ENCODE measurements at regions not wholly inside any gene's neighbourhood (a gene's known extent, or its start where the extent isn't known, plus 50 kb on each side); places are given as distances from the start of the nearest gene placed in this dataset.
"Not testable (repeated sequence)": the region's sequence is repeated elsewhere in the genome, so short reads cannot be mapped to it uniquely, and the experiment has no call there.

GRCh38 chr21:32823296-32823695, 51.7 kb upstream of the PAXBP1 start:
- not testable (repeated sequence) for H3K27me3 ChIP-seq (ENCODE audit: control insufficient read depth, insufficient read depth, low read length); H3K4me3 ChIP-seq (ENCODE audit: low read length); H3K36me3 ChIP-seq (ENCODE audit: control insufficient read depth, low read depth, low read length); H3K9ac ChIP-seq (ENCODE audit: low read length); H3K27ac ChIP-seq (ENCODE audit: low read length); H3K4me1 ChIP-seq (ENCODE audit: control insufficient read depth, low read depth, low read length); H3K9me3 ChIP-seq (ENCODE audit: control insufficient read depth, low read depth, low read length)

GRCh38 chr21:32824950-32825349, 53.4 kb upstream of the PAXBP1 start:
- Histone ChIP-seq H3K27me3 (ENCODE audit: control insufficient read depth, insufficient read depth, low read length) (no peaks in the 10 kb centered on the region), H3K27ac (ENCODE audit: low read length) (no peak overlapping the region), H3K9ac (ENCODE audit: low read length) (no peak overlapping the region), H3K36me3 (ENCODE audit: control insufficient read depth, low read depth, low read length) (no peaks in the 10 kb centered on the region), H3K4me1 (ENCODE audit: control insufficient read depth, low read depth, low read length) (no peaks in the 10 kb centered on the region), H3K9me3 (ENCODE audit: control insufficient read depth, low read depth, low read length) (no peaks in the 10 kb centered on the region), H3K4me3 (ENCODE audit: low read length) (no peak overlapping the region)

DNA sequence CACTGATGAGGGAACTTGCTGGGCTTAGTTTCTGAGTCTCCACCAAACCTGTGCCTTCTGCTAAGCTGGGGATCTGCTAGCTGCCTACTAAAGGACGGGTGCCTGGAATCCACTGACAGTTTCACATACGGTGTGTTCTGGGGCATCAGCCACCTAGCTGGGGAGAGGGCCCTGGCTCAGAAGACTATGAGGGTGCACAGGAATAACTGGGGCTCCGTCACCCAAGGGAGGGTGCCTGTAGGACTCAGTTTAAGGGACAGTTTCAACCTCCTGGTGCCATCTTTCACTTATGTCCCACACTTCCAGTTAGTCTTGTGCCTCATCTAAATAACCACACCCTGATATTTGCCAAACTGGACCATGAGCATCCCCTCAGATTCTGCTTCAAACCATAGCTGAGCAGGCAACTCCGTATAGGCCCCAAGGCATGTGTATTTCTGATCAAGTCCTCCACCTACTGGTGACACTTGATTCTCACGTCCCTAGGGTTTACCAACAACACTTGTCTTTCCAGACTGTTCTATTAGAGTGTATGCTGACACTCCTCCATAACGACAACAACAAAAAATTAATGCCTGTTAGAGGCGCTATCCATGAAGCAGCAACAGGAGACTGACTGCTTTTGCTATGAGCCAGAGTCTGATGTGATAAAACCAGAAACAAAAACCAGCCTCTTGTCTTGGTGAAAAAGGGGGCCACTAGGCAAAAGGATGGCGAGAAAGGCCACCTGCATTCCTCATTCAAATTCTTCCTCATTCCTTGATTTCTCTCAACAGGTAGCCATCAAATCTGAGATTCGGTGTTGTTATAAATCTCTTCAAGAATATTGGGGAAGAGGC, 55.0 kb upstream of the PAXBP1 start:
- Histone ChIP-seq H3K27me3 (ENCODE audit: control insufficient read depth, insufficient read depth, low read length) (no peaks in the 10 kb centered on the region), H3K4me3 (ENCODE audit: low read length) (no peak overlapping the region), H3K27ac (ENCODE audit: low read length) (no peak overlapping the region)

GRCh38 chr21:32828908-32829307, 57.4 kb upstream of the PAXBP1 start:
- no peaks in the 10 kb centered on the region for H3K27me3 ChIP-seq (ENCODE audit: control insufficient read depth, insufficient read depth, low read length)
- H3K9ac ChIP-seq (ENCODE audit: low read length): no peak overlapping the region
- H3K27ac ChIP-seq (ENCODE audit: low read length): no peak overlapping the region
- no peak overlapping the region for H3K4me3 ChIP-seq (ENCODE audit: low read length)
- H3K36me3 ChIP-seq (ENCODE audit: control insufficient read depth, low read depth, low read length): no peaks in the 10 kb centered on the region
- no peaks in the 10 kb centered on the region for H3K4me1 ChIP-seq (ENCODE audit: control insufficient read depth, low read depth, low read length)
- H3K9me3 ChIP-seq (ENCODE audit: control insufficient read depth, low read depth, low read length): no peaks in the 10 kb centered on the region

More for the DNA sequence above, 55.0 kb upstream of the PAXBP1 start:
- Histone ChIP-seq H3K9me3 (ENCODE audit: control insufficient read depth, low read depth, low read length) (no peaks in the 10 kb centered on the region), H3K9ac (ENCODE audit: low read length) (no peak overlapping the region), H3K4me1 (ENCODE audit: control insufficient read depth, low read depth, low read length) (no peaks in the 10 kb centered on the region), H3K36me3 (ENCODE audit: control insufficient read depth, low read depth, low read length) (no peaks in the 10 kb centered on the region)

DNA sequence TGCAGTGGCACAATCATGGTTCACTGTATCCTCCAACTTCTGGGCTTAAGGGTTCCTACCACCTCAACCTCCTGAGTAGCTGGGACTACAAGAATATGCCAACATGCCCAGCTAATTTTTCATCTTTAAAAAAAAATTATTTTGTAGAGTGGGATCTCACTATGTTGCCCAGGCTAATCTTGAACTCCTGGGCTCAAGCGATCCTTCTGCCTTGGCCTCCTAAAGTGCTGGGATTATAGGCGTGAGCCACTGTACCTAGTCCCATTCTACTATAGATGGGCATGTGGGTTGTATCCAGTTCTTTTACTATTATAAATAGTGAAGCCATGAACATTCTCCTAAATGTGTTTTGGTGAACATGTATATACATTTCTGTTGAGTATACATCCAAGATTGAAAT, 57.9 kb upstream of the PAXBP1 start:
- H3K36me3 ChIP-seq (ENCODE audit: control insufficient read depth, low read depth, low read length): no peaks in the 10 kb centered on the region
- no peak overlapping the region for H3K27ac ChIP-seq (ENCODE audit: low read length)
- no peaks in the 10 kb centered on the region for H3K27me3 ChIP-seq (ENCODE audit: control insufficient read depth, insufficient read depth, low read length)
- H3K9ac ChIP-seq (ENCODE audit: low read length): no peak overlapping the region
- no peak overlapping the region for H3K4me3 ChIP-seq (ENCODE audit: low read length)
- H3K4me1 ChIP-seq (ENCODE audit: control insufficient read depth, low read depth, low read length): no peaks in the 10 kb centered on the region
- no peaks in the 10 kb centered on the region for H3K9me3 ChIP-seq (ENCODE audit: control insufficient read depth, low read depth, low read length)

GRCh38 chr21:32831779-32832178, 60.2 kb upstream of the PAXBP1 start:
- not testable (repeated sequence) for H3K9ac ChIP-seq (ENCODE audit: low read length); H3K27ac ChIP-seq (ENCODE audit: low read length); H3K9me3 ChIP-seq (ENCODE audit: control insufficient read depth, low read depth, low read length); H3K4me3 ChIP-seq (ENCODE audit: low read length); H3K4me1 ChIP-seq (ENCODE audit: control insufficient read depth, low read depth, low read length); H3K27me3 ChIP-seq (ENCODE audit: control insufficient read depth, insufficient read depth, low read length); H3K36me3 ChIP-seq (ENCODE audit: control insufficient read depth, low read depth, low read length)

GRCh38 chr21:32834211-32834915, 62.8 kb upstream of the PAXBP1 start:
- no peaks in the 10 kb centered on the region for H3K27me3 ChIP-seq (ENCODE audit: control insufficient read depth, insufficient read depth, low read length)
- H3K9ac ChIP-seq (ENCODE audit: low read length): no peak overlapping the region
- no peaks in the 10 kb centered on the region for H3K36me3 ChIP-seq (ENCODE audit: control insufficient read depth, low read depth, low read length)
- no peaks in the 10 kb centered on the region for H3K9me3 ChIP-seq (ENCODE audit: control insufficient read depth, low read depth, low read length)
- no peak overlapping the region for H3K27ac ChIP-seq (ENCODE audit: low read length)
- H3K4me1 ChIP-seq (ENCODE audit: control insufficient read depth, low read depth, low read length): peaks cover 8% of the 10 kb centered on the region
- H3K4me3 ChIP-seq (ENCODE audit: low read length): no peak overlapping the region

- Histone ChIP-seq H3K27ac (ENCODE audit: low read length) (no peak overlapping the region), H3K27me3 (ENCODE audit: control insufficient read depth, insufficient read depth, low read length) (no peaks in the 10 kb centered on the region), H3K9me3 (ENCODE audit: control insufficient read depth, low read depth, low read length) (no peaks in the 10 kb centered on the region), H3K36me3 (ENCODE audit: control insufficient read depth, low read depth, low read length) (no peaks in the 10 kb centered on the region), H3K4me1 (ENCODE audit: control insufficient read depth, low read depth, low read length) (peaks cover 8% of the 10 kb centered on the region), H3K4me3 (ENCODE audit: low read length) (no peak overlapping the region), H3K9ac (ENCODE audit: low read length) (no peak overlapping the region)
These were observed 63.3 kb upstream of the PAXBP1 start for GRCh38 chr21:32834916-32835235.

DNA sequence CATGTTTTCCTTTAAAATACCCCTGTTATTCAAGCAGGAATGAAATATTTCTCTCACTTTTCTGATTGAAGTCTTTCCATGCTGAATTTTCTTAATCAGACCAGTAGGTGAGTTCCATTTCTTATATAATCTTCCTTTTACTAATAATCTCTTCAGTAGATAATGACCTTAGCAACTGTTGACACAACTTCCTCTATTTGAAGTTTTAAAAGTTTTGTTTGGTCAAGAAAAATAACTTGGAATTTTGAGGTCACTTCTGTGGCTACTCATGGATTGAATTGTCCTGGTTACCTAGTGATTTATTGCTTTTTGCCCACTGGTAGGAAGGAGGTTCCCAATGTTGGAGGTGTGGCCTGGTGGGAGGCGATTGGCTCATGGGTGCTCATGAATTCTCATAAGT, 70.6 kb upstream of the PAXBP1 start:
- no peak overlapping the region for H3K9ac ChIP-seq (ENCODE audit: low read length)
- no peaks in the 10 kb centered on the region for H3K27me3 ChIP-seq (ENCODE audit: control insufficient read depth, insufficient read depth, low read length)
- H3K36me3 ChIP-seq (ENCODE audit: control insufficient read depth, low read depth, low read length): no peaks in the 10 kb centered on the region
- H3K4me1 ChIP-seq (ENCODE audit: control insufficient read depth, low read depth, low read length): no peaks in the 10 kb centered on the region
- no peaks in the 10 kb centered on the region for H3K9me3 ChIP-seq (ENCODE audit: control insufficient read depth, low read depth, low read length)
- H3K4me3 ChIP-seq (ENCODE audit: low read length): no peak overlapping the region
- H3K27ac ChIP-seq (ENCODE audit: low read length): no peak overlapping the region

- Histone ChIP-seq H3K27ac (ENCODE audit: low read length) (no peak overlapping the region), H3K9ac (ENCODE audit: low read length) (no peak overlapping the region), H3K36me3 (ENCODE audit: control insufficient read depth, low read depth, low read length) (no peaks in the 10 kb centered on the region), H3K9me3 (ENCODE audit: control insufficient read depth, low read depth, low read length) (no peaks in the 10 kb centered on the region), H3K4me3 (ENCODE audit: low read length) (no peak overlapping the region), H3K27me3 (ENCODE audit: control insufficient read depth, insufficient read depth, low read length) (no peaks in the 10 kb centered on the region), H3K4me1 (ENCODE audit: control insufficient read depth, low read depth, low read length) (no peaks in the 10 kb centered on the region)
These were observed 72.0 kb upstream of the PAXBP1 start for GRCh38 chr21:32843561-32843960.

GRCh38 chr21:32844076-32844475, 72.5 kb upstream of the PAXBP1 start:
- Histone ChIP-seq H3K4me1 (ENCODE audit: control insufficient read depth, low read depth, low read length) (no peaks in the 10 kb centered on the region), H3K9me3 (ENCODE audit: control insufficient read depth, low read depth, low read length) (no peaks in the 10 kb centered on the region), H3K9ac (ENCODE audit: low read length) (no peak overlapping the region), H3K4me3 (ENCODE audit: low read length) (no peak overlapping the region), H3K27me3 (ENCODE audit: control insufficient read depth, insufficient read depth, low read length) (no peaks in the 10 kb centered on the region), H3K36me3 (ENCODE audit: control insufficient read depth, low read depth, low read length) (no peaks in the 10 kb centered on the region), H3K27ac (ENCODE audit: low read length) (no peak overlapping the region)
